Mucosa of descending colon (tissue), 3 donors: ENCODE measurements at regions not wholly inside any gene's neighbourhood (a gene's known extent, or its start where the extent isn't known, plus 50 kb on each side); places are given as distances from the start of the nearest gene placed in this dataset.

Experiments
- ATAC-seq: fragments of 200-7000 bp; cut with Tn5 transposase; one replicate; pipeline ENCODE4 v1.9.1; 2020; ENCODE audit warnings: mild to moderate bottlenecking, moderate library complexity
- DNase-seq, 3 donors: peaks; one replicate each; pipeline ENCODE4 v3.0.0-alpha.2; 2020
- H3K36me3 ChIP-seq: fragments of 200-600 bp; one replicate; pipeline ENCODE4 v1.8.0; 2021; ENCODE audit warnings: low read depth, mild to moderate bottlenecking
- H3K4me1 ChIP-seq: fragments of 200-600 bp; one replicate; pipeline ENCODE4 v1.8.0; 2021; ENCODE audit warnings: low read depth, mild to moderate bottlenecking
- H3K4me3 ChIP-seq: fragments of 200-600 bp; one replicate; pipeline ENCODE4 v1.8.0; 2021; ENCODE audit warnings: mild to moderate bottlenecking
- H3K9me3 ChIP-seq: fragments of 200-600 bp; one replicate; pipeline ENCODE4 v1.8.0; 2021; ENCODE audit warnings: mild to moderate bottlenecking
- intact Hi-C, 2 donors: fragments of 100-400 bp; cut with DNase I in 1 of 2; cut with micrococcal nuclease in 1 of 2; formaldehyde crosslinking; loops; one replicate each; pipeline versions ENCODE4 v1.11.0 to v1.11.1; 2022; cut with DNase I, micrococcal nuclease
- TF ChIP-seq, protein P1 (sequence below): fragments of 200-600 bp; IDR thresholded peaks from one replicate; pipeline ENCODE4 v1.8.0; 2022; ENCODE audit warnings: antibody characterized with exemption, mild to moderate bottlenecking
- donor health status: DM: no; HTN: no; CAD: no; lungs with moderate emphysema.
- donor health status: DM: no; HTN: no; CAD: no.
- donor health status: DM: no; HTN: yes; CAD: no.

DNA sequence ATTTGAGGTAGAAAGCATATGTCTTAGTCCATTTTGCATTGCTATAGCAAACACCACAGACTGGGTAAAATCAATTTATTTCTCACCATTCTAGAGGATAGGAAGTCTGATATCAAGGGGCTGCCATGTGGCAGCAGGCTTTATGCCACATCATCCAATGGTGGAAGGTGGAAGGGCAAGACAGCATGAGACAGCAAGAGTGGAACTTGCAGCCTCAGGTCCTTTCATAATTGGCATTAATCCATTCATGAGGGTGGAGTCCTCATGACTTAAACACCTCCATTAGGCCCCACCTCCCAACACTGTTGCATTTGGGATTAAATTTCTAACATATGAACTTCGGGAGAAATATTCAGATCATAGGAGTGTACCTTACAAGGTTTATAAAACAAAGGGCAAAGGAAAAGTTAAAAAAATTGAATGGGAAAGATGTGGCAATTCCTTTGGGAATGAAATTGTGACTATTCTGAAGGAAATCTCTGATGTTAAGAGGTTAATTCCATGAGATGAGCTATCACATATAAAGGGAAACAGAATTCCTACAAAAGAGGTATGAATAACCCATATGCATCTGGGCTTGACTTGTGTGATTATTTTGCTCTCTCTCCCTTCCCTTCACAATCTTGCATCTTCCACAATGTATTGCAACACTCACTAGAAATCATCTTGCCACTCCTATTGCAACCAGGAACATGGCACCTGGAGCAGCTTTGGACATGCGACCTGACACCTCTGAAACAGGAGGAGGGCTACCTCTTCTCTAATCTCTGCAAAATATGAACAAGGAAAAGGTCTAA lies 507.8 kb downstream of the EPHA4 start:
- Histone ChIP-seq H3K9me3 (no peaks in the 10 kb centered on the region), H3K4me1 (no peaks in the 10 kb centered on the region), H3K4me3 (no peak overlapping the region), H3K36me3 (no peaks in the 10 kb centered on the region)
- intact Hi-C loops, result no loop called here
- ATAC-seq, result no peak
- no peak for DNase-seq
- TF ChIP-seq, protein P1, sequence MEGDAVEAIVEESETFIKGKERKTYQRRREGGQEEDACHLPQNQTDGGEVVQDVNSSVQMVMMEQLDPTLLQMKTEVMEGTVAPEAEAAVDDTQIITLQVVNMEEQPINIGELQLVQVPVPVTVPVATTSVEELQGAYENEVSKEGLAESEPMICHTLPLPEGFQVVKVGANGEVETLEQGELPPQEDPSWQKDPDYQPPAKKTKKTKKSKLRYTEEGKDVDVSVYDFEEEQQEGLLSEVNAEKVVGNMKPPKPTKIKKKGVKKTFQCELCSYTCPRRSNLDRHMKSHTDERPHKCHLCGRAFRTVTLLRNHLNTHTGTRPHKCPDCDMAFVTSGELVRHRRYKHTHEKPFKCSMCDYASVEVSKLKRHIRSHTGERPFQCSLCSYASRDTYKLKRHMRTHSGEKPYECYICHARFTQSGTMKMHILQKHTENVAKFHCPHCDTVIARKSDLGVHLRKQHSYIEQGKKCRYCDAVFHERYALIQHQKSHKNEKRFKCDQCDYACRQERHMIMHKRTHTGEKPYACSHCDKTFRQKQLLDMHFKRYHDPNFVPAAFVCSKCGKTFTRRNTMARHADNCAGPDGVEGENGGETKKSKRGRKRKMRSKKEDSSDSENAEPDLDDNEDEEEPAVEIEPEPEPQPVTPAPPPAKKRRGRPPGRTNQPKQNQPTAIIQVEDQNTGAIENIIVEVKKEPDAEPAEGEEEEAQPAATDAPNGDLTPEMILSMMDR, result no peak

DNA sequence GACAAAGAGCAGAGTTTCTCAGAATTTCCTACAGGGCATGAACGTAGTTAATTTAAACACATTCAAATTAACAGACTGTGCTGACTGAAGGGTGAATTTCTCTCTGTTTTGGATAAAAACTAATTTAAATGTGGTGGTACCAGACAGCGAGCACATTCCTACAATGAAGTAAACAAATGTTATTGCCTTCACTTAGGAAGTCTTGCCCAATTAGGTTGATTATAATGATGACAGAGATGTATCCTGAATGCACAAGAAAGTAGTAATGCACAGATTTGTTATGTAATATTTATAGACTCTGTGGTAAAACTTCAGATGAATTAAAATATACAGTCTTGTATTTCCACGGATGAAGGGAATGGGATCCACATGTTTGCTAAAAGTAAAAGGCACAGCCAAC lies 507.2 kb downstream of the EPHA4 start:
- H3K9me3 ChIP-seq, result no peaks in the 10 kb centered on the region
- intact Hi-C loops, result no loop called here
- no peaks in the 10 kb centered on the region for H3K4me1 ChIP-seq
- no peak overlapping the region for H3K4me3 ChIP-seq
- ATAC-seq (no peak), DNase-seq (no peak)
- TF ChIP-seq, protein P1, result no peak
- no peaks in the 10 kb centered on the region for H3K36me3 ChIP-seq

DNA sequence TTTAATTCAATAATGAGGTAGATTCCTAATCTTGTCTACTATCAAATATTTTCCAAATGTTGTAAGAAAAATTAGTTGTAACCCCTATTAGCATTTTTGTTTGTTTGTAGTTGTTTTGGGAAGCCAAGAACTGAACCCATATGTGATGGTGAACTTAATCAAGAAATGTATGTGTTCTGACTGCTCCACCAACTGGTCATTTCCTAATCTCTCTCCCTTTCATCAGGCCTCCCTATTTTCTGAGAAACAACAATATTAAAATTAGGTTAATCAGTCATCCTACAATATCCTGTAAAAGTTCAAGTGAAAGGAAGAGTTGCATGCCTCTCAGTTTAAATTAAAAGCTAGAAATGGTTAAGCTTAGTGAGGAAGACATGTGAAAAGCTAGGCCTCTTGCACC lies 504.0 kb downstream of the EPHA4 start:
- Histone ChIP-seq H3K4me1 (no peaks in the 10 kb centered on the region), H3K36me3 (no peaks in the 10 kb centered on the region), H3K9me3 (no peaks in the 10 kb centered on the region), H3K4me3 (no peak overlapping the region)
- intact Hi-C loops, result no loop called here
- TF ChIP-seq, protein P1, result no peak
- DNase-seq (no peak), ATAC-seq (no peak)

DNA sequence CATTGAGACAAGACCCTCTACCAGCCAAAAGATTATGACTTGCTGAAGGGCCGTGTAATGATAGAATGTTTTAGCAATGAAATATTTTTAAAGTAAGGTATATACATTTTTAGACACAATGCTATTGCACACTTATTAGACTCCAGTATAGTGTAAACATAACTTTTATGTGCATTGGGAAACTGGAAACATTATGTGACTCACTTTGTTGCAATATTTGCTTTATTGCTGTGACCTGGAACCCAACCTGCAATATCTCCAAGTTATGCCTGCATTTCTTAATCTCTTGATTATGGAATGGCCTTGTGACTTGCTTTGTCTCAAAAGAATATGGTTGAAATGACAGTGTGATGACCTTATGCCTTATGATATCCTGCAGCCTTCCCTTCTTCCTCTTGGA lies 502.0 kb downstream of the EPHA4 start:
- Histone ChIP-seq H3K36me3 (no peaks in the 10 kb centered on the region), H3K9me3 (no peaks in the 10 kb centered on the region), H3K4me3 (no peak overlapping the region), H3K4me1 (no peaks in the 10 kb centered on the region)
- intact Hi-C loops, result no loop called here
- DNase-seq (no peak), ATAC-seq (no peak)
- TF ChIP-seq, protein P1, result no peak

DNA sequence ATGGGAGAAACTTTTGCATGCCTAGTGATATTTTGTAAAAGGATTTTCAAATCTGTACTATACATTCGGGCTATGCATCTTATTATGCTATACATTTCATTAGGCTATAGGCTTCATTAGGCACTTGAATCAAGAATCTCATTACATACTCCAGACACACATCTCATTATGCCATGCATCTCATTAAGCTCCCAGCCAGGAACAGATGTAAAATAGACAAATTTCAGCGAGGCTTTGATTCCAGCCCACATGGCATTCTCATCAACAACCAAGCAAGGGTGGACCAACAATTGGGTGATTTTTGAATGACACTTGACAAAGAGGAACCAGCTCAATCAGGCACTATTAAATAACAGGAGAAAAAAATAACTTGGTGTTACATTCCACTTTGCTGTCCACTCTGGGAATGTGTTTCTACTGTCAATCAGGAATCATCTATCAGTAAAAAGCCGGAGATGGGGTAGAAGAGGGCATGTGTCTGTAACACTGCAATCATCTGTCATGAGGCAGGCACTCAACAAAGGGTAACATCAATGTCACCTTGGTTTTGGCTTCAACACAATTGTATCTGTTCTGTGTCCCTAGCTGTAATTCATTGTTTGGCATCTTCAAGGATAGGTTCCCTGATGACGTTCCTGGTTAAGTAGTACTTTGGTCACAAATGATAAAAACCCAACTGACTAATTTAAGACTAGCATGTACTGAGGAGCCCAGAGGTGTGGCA lies 498.6 kb downstream of the EPHA4 start:
- ATAC-seq (no peak), DNase-seq (no peak)
- H3K4me1 ChIP-seq, result no peaks in the 10 kb centered on the region
- H3K9me3 ChIP-seq, result no peaks in the 10 kb centered on the region
- H3K36me3 ChIP-seq, result no peaks in the 10 kb centered on the region
- intact Hi-C loops, result no loop called here
- no peak overlapping the region for H3K4me3 ChIP-seq
- TF ChIP-seq, protein P1, result no peak
